Skin of body (tissue), 1 donor: ENCODE measurements at regions not wholly inside any gene's neighbourhood (a gene's known extent, or its start where the extent isn't known, plus 50 kb on each side); places are given as distances from the start of the nearest gene placed in this dataset.
A peak's percentile ranks its signal among the peaks of the same experiment; 100 is the strongest.

ENCODE experiments used
- DNase-seq: peaks from one replicate; lab custom pipeline; 2025; lab: John Stamatoyannopoulos, UW

DNA sequence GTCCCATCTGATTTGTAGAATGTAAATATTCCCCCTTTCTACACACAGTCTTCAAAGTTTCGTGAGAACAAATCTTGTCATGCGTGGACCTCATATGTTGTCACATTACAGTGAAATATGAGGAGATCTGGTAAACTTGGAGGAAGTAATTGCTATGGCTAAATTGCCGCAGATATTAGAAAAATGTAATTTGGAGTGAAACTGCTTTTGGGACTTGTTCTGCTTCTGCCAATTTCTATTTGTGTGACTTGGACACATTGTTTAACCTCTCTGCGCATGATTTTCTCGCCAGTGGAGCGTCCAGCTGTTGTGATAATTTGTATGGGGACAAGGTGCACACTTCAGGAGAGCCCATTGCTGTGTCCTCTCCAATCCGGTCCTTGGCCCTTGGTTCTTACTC lies 693.1 kb upstream of the SLC10A2 start:
- no peak for DNase-seq

DNA sequence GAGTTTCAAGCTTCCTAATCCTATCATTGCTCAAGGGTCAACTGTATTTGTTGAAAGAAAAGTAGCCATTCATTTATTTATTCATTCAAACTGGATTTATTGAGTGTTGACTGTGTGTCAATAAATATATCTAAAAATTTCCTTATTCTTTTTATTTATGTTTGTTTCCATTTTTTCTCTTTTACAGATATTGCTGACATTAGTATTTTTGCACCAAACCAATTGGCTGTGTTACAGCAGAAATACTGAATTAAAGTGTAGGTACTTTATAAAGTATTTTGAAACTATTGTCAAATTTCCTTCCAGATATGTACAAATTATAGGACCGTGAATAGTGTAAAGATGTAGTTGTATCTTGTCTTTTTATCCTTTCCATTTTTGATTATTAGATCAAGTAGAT lies 692.0 kb upstream of the SLC10A2 start:
- DNase-seq = no peak

DNA sequence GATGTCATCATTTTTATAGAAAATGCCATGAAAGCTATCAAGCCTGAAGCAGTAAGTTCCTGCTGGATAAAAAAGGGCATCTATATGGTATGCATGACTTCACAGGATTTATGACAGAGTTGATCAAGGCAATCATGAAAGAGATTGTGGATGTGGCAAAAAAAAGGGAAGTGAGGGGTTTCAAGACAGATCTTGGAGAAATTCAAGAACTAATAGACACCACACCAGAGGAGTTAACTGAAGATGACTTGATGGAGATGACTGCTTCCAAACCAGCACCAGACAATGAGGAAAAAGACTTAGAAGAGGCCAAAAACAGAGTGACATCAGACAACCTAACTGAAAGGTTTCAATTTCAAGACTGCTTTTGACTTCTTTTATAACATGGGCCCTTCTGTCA lies 691.1 kb upstream of the SLC10A2 start:
- DNase-seq = no peak

DNA sequence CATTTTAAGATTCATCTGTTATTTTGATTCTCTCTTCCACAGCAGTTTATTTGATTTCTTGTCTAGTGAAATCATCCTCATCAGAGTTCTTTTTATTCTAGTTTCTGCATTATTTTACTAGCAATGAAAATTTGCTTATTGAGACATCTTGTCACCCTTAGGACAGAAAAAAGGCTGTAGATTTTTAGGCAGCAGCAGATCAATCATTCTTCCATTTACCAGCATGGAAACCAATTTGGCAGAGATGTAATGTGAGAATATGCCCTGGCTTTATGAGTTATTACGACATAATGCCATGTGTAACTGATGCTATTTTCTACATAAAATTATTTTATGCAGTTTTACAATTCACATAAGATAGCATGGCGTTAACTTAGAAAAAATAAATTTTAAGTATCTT lies 688.6 kb upstream of the SLC10A2 start:
- DNase-seq = no peak

DNA sequence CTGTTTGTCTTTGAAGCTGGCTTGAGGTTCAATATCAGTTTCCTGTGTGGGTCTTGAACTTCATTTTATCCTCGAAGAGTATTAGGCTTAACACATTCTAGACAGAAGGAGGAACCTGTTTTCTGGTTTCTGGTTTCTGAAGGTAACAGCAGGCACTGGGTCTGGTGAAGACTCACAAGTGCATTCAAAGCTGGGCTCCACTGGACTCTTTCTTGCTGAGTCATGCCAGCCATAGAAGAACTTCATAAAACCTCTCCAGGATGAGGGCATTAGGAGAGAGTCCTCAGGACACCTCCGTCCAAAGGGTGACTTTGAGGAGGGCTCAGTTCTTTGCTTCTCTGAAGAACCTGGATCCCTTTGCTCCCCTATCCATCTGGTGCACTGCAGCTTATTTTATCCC lies 668.6 kb upstream of the SLC10A2 start:
- no peak for DNase-seq

DNA sequence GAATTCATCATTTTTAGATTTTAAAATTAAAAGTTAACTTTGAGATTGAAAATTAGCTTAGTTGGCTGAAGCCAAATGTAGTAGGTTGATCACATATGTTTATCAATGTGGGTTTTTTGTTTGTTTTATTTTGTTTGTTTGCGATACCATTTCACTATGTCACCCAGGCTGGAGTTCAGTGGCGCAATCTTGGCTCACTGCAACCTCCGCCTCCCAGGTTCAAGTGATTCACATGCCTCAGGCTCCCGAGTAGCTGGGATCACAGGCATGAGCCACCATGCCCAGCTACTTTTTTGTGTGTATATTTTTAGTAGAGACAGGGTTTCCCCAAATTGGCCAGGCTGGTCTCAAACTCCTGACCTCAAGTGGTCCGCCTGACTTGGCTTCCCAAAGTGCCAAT lies 665.7 kb upstream of the SLC10A2 start:
- DNase-seq = no peak

DNA sequence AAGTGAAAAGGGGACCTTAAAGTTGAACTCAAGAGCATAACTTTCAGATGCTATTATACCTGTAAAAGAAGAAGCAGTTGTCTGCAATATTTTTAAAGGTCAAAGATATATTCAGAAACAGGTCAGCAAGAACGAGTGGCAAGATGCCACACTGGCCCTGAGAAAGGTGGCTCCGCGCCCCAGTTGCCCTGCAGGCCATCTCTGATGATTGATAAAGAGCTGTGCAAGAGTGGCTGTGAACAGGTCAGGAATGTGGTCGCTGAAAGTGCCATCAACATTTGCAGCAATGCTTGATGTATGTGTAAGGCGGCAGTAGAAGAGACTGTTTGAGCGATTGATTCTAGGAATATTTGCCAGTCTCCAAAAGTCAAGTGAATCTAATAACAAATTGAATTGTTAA lies 664.2 kb upstream of the SLC10A2 start:
- no peak for DNase-seq

DNA sequence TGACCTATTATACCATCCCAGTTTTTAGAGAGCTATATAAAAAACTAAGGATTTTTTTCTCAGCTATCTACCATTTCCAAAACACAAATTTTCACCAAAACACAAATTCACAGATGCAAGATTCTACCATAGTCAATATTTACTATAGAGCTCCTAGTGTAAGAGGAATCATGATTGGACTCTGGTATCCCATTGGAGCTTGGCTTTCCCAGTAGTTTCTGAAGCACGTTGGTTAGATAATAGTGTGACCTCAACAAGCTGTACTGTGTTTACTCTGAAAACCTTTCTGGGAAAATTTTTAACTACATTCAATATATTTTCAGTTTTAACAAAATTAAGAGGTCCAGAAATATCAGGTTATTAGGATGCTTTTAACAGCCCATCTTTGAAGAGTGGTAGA lies 660.6 kb upstream of the SLC10A2 start:
- no peak for DNase-seq

DNA sequence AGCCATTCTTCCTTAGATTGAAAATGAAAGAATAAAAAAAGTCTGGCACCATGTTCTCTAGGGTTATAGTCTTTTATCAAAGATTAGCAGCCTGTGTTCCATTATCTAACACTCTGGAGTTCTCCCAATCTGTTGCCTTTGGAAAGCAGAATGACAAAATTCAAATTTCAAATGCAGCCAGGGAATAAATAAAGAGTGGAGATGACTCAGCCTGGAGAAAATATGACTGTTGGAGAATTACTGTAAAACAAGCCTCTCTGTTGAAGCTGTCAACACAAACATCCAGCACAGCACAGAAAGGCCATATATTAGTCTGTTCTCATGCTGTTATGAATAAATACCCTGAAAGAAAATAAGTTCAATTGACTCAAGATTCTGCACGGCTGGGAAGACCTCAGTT lies 650.5 kb upstream of the SLC10A2 start:
- peak; percentile 56 for DNase-seq

DNA sequence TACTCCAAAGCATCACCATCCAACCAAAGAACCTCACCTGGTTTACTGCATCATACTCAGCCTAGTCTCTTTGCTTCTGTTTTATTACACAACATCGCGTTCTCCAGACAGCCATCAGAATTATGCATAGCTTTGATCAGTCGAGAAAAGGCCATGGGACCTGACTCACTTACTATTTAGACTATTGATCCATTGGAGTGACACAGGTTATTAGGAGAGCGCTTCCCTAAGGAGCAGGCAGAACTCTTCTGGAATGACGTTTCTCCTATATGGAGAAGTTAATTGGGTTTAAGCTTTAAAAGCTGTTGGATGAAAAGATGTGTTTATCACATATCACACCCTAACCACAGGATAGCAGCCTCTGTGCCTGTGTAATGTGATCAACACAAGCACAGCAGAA lies 649.1 kb upstream of the SLC10A2 start:
- DNase-seq = no peak

DNA sequence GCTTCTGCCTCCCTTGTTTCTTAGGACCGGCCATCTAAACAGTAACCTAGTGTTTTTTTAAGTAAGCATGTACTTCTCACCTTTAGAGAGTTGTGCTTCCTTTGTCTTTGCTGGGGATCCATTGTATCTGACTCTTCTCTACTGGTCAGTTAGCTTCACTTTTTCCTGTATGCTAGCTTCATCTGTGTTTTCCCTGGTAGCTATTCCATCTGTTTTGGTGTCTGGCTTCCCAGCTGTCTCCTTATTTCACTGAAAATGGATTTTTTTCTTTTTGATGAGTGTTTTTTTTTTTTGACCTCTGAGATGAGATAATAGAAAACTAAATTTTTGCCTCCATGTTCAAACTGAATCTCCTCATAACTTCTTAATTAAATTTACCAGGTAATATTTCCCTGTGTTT lies 637.0 kb upstream of the SLC10A2 start:
- DNase-seq = no peak

DNA sequence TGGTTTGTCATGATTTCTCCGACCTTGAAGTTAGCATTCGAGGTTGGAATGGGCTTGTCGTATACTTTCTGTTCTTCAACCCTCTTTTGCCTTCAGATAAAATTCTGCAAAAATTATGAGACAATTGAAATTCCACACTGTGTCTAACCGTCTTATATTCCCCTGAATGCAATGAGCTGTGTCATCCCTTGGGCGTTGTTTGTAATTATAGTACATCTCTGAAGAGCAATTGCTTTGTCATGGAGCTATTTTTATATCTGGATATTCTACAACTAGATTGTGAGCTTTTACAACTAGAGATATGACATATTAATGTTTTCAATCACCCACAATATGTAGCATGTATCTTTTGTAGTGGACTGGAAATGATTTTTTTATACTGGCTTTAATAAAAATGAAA lies 631.8 kb upstream of the SLC10A2 start:
- no peak for DNase-seq

DNA sequence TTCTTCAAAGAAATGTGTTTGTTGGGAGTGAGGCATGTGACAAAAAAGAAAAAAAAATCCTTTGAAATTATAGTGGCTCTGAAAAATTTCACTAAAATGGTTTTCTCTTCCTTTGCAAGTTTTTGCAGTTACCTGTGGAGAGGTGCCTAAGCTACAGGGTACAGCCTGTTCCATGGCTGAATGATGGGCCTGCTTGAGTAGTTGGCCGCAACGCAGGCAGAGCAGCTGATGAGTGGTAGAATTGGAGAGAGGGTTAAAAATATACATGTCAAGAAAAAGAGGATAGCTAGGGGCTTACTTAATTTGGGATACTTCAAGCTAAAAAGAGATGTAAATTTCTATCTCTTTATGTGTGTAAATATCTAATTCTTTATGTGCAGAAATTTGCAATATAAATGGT lies 629.1 kb upstream of the SLC10A2 start:
- DNase-seq = no peak

DNA sequence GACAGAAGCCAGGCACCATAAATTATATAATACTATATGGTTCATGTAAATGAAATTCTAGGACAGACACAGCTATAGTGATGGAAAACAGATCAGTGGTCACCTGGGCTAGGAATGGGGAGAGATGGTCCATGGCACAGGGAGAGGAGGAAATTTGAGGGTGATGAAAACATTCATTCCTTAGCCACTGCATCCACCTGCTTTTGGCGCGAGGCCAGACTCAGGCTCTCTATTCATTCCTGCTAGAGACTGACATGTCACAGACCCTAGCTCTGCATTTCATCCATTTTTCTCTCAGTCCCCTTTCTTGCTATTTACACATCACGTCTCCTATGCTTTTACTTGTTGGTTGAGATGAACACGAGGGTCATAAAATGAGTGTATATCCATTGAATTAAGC lies 628.3 kb upstream of the SLC10A2 start:
- no peak for DNase-seq

DNA sequence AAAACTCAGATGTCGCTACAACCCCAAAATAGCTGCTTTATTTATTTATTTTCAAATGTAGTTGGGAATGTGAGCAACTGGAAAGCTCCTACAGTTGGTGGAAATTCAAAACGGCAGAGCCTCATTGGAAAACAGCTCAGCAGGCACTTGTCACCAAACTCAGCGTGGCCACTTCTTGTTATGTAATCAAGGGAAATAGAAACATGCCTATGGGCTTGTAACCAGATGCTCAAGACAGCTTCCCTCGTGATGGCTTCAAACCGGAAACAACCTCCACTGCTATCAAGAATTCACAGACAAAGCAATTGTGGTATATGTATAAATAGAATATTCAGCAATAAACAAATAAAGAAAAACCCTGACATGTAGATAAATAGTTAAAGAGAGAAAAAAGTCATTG lies 627.8 kb upstream of the SLC10A2 start:
- no peak for DNase-seq

DNA sequence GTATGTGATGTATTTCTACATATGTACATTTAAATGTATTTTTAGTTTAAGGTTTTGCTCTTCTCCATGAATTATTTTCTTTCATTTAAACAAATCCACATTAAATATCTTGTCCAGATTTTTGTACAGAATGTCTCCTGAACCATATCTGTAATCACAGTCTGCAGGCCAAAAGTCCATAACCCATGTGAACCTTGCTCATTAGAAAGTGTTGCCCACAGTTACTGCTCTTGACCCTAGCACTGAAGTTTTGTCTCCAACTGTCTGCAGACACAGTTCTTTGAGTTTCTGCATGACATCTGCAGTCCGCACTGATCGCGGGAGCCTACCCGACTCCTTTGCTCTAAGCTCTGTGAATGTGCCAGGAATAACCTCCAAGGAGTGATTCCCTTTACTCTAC lies 626.2 kb upstream of the SLC10A2 start:
- DNase-seq = no peak

DNA sequence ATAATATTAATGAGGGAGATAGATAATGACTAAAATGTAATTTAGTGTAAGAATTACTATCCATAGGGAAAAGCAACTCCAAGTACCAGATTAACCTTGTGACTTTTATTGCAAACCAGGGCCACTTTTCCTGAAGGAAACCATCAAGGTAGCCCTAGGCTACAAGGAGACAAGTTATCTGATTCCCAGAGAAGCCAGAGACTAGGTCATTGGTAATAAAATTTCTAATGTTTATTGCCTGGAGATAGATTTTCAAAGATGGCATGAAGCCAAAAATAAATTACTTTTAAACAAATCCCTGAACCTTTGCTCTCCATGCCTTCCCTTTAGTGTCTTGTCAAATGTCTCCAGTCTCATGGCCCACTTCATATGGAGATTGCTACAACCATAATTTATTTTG lies 610.1 kb upstream of the SLC10A2 start:
- DNase-seq = no peak

DNA sequence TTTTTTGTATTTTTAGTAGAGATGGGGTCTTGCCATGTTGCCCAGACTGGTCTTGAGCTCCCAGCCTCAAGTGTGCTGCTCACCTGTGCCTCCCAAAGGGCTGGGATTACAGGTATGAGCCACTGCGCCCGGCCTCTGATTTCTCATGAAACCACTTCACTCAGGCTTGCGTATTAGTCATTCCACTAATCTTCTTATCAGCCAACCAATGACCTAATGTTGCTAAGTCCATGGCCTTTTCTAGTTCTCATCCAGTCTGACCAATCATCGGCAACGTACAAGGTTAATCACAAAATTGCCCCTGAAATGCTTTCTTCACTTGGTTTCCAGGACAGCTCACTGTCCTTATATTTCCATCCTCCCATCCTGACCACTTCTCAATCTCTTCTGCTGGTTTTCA lies 605.3 kb upstream of the SLC10A2 start:
- no peak for DNase-seq

DNA sequence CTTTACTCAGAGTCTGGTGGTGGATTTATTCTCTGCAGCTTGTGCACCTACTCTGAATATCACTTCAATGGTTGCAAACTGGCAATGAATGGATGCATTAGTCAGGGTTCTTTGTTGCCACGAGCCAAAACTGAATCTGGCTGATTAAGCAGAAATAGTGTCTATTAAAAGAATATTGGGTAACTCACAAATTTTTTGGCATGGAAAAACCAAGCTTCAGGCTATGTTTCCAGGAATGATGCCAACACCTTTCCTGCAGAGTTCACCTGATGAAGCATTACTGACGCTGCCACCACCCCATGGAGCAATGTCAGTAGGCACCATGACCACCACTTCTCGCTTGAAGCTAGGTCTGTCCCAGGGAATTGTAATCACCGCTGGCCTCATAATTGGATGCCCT lies 597.8 kb upstream of the SLC10A2 start:
- DNase-seq = no peak

DNA sequence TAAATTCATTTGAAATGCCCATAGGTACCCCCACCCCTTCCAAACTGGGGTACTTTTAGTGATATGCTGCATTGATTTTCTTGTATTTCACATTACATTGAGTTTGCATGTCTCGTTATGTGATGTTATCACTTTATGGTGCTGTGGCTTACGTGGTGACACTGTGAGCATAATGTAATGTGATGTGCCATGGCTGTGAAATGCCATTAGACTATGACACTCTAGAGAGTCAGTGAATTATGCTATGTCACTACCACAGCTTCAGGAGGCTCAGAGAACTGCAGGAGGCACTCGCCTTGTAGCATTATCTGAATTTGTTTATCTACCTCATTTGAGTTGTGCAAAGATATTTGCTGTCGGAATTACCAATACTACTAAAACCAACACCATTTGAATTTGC lies 590.1 kb upstream of the SLC10A2 start:
- no peak for DNase-seq

DNA sequence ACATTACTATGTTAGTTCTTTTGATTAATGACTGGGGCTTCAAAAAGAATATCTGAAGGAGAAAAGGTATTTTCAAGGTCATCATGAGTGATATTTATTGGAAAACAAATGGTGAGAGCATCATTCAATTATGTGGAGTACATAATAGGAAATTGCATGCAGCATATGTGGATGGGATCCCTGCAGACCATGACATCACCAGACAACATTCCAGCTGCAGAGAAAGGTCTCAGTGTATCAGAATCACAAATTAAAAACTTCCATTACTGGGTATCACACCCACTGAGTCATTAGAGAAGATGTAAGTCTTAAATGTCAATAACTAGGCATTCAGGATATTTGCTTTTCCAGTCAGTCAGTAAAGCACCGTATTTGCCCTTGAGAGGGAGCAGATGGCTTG lies 574.4 kb upstream of the SLC10A2 start:
- DNase-seq = peak; percentile 55

DNA sequence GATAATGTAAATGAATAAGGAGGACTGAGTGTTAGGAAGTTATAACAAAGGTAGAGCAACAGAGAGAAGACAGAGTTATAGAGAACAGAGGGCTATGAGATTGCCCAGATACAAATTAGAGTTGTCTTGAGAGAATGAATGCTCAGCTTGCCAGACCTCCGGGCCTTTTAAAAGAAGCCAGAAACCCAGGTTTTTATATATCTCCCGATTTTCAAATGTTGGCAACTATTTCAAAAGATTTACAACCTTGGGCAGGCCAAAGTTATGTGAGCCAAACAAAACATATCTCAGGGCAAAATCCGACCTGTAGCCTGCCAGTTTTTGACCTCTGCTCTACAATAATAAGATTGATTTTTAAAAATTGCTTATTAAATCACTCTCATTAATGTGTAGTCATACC lies 573.1 kb upstream of the SLC10A2 start:
- no peak for DNase-seq

DNA sequence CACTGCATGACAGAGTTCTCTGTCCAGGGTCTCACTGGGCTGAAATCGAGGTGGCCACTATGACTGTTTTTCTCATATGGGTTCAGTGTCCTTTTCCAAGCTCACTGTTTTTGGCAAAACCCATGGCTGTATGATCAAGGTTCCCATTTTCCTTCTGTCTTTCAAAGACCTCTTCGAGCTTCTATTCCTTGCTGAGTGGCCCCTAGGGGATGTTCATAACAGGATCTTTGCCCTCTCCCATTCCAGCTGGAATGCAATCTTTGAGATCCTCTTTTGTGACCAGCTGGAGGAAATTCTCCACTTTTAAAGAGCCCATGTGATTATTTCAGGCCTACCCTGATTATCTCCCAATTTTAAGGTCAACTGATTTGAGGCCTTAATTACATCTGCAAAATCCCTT lies 572.5 kb upstream of the SLC10A2 start:
- no peak for DNase-seq

DNA sequence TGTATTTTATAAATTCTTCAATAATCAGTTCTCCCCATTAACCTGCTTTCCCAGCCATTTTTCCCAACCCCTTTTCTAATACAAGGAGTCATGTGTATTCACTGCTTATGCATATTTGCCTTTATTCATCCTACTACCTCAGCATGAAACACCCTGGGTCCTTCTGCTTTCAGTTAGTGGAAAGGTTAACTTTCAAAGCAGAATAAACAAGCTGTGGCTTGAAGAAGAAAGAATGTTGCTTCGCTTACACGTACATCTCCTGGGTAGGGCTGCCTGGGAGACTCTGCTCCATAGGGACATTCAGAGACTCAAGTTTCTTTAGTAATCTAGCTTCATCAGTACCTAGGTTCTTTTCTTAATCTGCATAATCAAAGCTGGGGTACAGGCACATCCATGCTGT lies 567.8 kb upstream of the SLC10A2 start:
- no peak for DNase-seq

DNA sequence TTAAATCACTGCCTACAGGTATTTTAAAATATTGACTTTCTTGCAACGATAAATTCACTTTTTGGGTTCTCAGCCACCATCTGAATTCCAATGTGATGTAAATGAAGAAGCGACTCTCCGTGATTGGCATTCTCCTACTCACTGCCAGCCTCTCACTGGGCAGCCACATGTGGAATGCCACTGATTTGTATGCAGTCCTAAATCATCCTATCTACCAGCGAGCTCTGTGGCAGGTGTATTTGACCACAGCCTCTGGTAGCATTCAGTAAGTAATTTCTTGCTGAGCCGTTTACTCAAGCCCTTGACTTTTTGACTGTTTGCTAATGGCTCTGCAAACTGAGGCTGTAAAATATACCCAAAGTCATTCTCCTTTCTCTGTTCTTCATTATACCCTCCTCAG lies 559.0 kb upstream of the SLC10A2 start:
- DNase-seq = no peak
